DMS 273 (cell line): ENCODE measurements at regions not wholly inside any gene's neighbourhood (a gene's known extent, or its start where the extent isn't known, plus 50 kb on each side); places are given as distances from the start of the nearest gene placed in this dataset.
A peak's percentile ranks its signal among the peaks of the same experiment; 100 is the strongest.
"Not testable (repeated sequence)": the region's sequence is repeated elsewhere in the genome, so short reads cannot be mapped to it uniquely, and the experiment has no call there.

ENCODE experiments used
- DNase-seq: peaks from one replicate; lab custom pipeline; 2025; ENCODE audit not compliant: unreplicated experiment; lab: John Stamatoyannopoulos, UW

DNA sequence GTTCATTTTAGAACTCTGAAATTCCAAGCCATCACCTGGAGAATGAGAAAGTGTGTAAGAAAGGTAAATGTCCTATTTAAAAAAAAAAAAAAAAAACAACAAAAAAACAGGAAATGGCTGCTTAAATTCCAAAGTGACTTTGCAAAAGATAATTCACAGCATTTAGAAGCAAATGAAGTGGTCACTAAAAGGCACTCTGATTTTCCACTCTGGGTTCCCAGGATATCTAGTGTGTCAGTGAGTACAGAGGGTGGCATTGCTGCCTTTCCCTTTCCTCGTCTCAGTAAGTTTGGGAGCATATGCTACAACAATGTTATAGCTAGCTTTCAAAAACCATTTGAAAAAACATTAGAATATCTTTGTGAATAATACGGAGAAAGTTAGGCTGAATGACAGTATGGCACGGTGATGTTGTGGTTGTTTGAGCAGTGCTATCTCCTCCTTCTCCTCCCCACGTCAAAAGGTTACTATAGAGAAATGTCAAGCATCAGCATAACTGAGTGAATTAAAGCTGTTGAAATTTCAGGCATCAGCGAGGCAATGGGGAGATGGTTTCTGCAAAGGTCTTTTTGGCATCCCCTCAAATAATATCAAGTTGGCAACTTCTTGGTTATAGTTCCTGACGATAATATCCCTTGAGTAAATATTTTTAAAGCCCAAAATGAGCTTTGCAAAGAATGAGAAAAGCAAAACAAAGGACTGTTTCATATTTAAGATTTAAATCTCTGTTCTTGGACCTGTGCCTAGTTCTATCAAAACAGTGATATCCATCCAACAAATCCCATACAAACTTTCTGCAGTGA lies 164.5 kb upstream of the E2F7 start:
- DNase-seq, result no peak

DNA sequence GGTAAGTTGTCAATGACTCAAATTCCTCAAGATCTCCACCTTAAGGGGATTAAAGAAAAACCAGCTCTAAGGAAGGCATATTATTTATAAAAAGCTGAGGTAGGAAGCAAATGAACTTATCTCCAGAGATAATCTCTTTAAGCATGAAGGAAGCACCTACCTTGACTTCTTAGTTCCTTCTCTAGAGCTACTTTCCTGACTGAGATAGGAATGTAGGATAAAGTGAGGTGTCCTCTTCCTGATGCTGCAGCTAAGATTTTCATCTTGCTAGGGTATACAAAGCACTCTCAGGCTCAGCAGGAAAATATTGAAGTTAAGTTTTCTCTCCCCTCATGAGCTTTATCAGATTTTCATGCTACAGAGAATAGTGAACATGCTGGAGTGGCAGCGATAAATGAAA lies 163.0 kb upstream of the E2F7 start:
- no peak for DNase-seq

DNA sequence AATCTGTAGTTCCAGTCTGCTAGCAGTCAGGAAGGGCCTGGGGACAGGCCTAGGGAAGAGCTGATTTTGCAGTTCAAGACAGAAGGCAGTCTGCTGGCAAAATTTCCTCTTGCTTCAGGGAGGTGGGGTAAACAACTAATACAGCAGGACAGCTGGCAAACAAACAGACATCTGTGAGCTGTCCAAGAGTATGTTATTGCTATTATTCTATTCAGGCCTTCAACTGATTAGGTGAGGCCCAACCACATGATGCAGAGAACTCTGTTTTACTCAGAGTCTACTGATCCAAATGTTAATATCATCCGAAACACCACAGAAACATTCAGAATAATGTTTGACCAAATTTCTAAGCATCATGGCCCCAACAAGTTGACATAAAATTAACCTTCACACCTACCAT lies 161.0 kb upstream of the E2F7 start:
- no peak for DNase-seq

DNA sequence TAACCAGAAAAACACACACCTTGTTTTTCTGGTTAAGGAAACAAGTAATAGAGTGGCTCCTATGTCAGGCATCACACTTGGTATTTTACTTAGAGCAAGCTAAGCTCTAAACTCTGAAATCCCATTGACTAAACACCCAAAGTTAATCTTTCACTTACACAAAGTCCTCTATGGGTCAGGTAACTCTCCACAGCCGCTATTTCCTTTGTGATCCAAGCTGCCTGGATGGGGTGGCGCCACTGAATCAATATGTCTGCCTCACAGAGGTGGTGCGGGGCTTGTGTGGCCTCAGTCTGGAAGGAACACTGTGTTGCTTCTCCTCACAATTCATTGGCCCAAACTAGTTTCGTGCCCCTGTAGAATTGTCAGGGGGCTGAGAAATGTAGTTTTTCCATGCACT lies 160.0 kb upstream of the E2F7 start:
- DNase-seq, result no peak

DNA sequence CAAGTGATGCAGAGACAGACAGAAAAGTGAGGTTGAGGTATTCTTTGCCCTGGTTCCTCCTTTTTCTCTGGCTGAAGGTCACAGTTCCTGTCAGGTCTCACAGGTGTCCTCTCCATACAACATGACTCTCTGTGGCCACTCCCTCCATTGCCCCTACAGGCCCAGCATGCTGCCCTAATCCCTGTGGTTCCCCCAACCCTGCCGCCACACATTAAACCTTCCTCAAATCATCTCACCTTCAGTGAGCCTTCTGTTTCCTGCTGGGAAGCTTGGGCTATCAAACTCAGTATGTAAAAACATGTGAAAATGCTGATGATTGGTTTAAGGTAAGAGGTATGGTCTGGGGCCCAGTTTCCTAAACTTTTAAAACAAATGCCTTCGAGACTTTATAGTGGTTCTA lies 159.0 kb upstream of the E2F7 start:
- no peak for DNase-seq

DNA sequence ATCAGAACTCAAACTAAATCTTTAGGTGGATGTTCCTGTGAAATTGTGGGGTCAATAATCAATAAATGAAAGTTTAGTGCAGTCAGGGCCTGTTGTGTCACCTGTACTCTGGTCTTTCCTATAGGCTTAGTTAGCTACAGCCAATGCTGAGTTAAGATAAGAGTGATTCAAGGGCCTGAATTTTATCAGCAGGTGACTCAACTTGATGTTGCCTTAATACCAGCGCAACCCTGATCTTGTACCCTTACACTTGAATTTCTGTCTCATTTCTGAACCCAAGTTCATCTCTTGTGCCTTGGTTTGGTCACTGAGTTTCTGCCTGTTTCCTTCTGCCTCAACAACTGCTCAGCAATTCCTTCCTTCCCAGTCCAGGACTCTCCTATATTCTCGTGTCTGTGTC lies 157.0 kb upstream of the E2F7 start:
- DNase-seq, result no peak

DNA sequence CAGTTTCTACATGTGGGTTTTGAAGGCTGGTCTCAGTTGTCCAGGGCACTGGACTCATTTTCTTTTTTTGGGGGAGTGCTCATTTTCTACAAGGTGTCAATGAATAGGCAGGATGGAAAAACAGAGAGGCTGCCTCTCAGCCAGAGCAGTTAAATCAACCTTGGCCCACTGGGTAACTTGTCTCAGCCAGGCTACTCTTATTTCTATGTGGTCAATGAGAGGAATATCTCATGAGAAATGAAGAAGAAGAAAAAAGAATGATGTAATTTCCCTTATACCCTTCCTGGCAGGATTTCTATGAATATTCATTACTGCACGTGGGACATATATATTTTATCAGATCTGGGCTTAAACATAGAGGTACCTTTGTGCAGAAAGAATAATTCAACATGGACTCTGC lies 155.2 kb upstream of the E2F7 start:
- no peak for DNase-seq

DNA sequence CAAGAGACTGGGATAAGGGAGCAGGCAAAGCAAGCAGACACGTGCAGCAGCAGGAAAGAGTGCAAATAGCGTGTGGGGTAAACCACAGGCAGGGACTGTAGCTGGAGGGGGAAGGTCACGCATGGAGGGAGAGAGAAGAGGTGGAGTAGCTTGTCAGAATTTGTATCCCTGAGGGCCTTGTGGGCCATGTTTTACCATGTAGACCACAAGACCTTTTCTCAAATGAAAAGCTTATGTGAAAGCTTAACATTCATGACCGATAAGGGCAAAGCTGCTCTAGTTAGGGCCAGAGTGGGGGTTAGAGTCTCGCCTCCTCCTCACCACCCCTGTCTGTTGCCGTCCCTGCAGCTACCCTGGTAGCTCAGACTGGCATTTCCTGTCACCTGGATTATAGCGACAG lies 152.9 kb upstream of the E2F7 start:
- DNase-seq, result no peak

DNA sequence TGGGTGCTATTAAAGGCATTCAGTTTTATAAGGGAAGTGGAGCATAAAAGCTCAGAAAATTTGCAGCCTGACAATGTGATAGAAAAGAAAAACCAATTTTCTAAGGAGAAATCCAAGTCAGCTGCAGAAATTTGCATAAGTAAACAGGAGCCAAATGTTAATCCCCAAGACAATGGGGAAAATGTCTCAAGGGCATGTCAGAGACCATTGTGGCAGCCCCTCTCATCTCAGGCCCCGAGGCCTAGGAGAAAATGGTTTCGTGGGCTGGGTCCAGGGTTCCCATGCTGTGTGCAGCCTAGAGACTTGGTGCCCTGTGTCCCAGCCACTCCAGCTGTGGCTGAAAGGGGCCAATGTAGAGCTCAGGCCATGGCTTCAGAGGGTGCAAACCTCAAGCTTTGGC lies 150.8 kb upstream of the E2F7 start:
- not testable (repeated sequence) for DNase-seq

DNA sequence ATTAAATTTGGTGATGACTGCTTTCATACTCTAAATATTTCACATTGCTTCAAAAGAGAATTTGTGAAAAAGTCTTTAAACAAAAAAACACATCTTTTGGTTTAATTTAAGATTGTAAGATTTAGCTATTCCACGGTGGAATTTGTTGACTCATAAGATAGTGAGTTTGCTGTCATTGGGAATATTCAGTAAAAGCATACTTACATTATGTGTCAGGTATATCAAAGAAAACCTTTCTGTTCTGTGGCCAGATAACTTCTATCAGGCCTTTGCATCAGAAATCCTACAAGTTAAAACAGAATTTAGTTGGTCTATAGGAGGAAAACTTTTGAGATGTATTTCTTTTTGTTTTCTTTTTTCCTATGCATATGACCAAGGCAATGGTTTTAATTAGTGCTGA lies 148.8 kb upstream of the E2F7 start:
- no peak for DNase-seq

DNA sequence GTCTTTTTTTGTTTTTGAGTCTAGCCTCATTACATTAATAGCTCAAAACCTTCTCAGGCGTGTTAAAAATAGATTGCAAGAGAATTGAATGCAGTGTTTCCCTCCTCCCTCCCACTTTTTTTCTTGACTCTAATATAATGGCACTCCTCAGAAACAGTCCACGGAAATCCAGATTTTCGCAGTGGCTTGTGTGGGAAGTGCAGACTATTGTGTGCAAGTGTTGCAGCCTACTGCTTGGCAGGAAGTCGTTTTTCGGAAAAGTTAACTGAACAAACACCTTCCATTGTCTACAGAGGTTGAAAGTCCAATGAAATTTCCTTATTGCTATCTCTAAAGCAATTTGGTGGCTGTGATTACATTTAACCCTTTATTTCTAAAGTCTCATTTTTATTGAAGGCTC lies 147.9 kb upstream of the E2F7 start:
- no peak for DNase-seq

DNA sequence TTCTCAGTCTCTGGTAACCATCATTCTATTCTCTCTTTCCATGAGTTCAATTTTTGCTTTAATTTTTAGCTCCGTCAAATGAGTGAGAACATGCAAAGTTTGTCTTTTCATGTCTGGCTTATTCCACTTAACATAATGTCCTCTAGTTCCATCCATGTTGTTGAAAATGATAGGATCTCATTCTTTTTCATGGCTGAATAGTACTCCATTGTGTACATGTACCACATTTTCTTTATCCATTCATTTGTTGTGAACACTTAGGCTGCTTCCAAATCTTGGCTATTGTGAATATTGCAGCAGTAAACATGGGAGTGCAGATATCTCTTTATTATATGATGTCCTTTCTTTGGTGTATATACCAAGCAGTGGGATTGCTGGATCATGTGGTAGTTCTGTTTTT lies 145.4 kb upstream of the E2F7 start:
- no peak for DNase-seq

DNA sequence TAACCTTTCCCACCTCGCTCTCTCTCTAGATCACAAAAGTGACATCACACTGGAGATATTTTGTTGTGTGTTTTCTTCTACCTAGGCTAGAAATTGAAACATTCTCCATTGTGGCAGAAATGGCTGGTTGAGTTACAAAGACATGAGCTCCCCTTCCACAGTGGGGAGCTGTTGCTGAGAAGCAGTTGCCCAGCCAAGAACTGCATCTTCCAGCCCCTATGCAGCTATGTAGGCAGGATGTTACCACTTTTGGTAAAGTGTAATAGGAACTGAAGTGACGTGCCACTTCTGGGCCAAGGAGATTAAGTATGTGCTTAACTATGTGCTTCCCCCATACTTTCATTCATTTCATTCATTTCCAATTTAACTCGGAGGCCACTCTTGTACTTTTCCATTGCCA lies 138.7 kb upstream of the E2F7 start:
- peak; percentile 22 for DNase-seq

DNA sequence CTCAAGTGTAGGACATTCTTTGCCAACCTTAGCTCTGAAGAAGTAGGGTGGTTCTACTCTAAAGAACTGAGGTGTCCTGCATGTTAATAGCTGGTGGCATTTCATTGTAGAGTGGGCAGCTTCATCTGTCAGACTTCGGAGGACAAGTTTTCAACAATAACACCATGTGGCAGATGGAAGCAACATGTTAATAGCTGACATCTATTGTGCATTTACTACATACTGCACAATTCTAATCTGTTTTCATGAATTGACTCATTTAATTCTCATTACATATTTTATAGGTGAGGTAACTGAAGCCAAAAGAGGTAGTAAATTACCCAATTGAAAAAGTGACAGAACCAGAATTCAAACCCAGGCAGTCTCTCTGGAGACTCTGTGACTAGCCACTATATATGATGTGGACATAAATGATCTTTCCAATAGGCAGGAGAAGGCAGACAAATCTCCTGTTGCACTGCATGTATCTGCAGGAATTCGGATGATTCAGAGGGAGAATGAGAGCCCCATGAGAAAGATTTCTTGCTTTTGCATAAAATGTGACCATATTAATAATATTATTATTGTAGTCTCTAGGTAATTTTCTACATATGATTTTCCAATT lies 137.2 kb upstream of the E2F7 start:
- no peak for DNase-seq

DNA sequence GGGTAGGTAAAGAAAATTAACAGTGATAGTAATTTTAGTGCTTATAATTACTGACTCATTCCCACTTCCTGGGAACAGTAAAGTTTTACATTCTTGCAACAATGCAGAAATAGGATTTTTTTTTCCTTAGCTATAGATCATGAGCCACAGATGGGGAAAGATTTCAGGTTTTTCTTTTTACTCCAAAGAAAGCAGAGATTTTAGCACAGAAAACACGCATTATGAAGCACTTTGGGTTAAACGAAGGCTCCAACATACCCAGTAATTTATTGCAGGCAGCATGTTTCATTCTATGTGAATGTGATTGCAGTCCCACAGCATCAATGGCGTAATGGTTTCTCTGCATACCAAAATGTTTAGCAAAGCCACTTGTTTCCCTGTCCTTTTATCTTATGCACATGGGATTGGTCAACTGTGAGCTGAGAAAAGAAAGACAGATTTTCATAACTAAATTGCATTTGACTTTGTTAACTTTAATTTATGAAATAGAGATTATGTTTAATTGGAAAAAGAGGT lies 124.6 kb upstream of the E2F7 start:
- no peak for DNase-seq

DNA sequence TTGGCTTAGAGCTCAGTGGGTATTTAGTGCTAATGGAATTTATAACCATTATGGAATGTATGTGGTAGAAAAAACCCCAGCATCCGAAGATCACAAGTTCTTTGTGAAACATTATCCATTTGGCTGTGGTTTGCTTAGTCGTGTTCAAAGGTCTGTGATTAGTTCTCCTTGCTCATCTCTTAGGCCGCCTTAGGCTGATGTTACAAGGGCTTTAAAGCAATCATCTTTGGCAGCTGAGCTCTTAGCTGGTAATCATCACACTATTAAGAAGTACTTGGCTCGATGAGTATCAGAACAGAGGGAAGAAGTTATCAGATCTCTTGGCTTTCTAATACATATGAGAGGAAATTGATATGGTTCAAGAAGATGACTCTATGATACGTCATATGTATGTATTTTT lies 124.1 kb upstream of the E2F7 start:
- no peak for DNase-seq

DNA sequence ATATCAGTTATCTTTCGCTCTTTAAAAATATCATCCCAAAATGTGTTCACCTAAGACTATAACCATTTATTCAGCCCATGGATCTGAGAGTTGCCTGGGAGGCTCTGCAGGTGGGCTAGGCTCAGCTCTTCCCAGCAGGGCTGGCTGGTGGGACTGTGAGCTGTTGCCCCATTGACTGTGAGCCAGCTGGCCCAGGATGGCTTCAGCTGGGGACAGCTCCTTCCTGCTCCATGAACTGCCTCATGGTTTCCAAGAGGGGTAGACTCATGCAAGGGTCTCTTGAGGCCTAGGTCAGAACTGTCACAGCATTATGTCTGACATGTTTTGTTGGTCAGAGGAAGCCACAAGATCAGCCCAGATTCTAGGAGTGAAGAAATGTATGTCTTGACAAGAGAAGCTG lies 114.1 kb upstream of the E2F7 start:
- DNase-seq, result no peak

DNA sequence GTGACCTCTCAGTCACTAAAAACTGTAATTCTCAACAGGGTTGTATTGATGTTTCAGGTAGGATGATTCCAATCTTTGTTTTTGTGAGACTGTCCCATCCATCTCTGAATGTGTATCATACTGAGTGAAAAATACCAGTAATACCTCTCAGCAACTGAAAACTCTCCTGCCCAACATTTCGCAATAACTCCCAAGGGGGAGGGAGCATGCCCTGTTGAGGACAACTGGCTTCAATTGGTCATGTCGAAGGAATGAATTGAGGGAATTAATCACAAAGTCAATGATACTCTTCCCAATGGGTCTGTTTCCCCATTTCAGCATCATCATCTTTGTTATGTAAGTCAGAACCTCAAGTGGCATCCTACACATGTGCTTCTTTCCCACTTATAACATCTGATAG lies 102.4 kb upstream of the E2F7 start:
- DNase-seq, result no peak

DNA sequence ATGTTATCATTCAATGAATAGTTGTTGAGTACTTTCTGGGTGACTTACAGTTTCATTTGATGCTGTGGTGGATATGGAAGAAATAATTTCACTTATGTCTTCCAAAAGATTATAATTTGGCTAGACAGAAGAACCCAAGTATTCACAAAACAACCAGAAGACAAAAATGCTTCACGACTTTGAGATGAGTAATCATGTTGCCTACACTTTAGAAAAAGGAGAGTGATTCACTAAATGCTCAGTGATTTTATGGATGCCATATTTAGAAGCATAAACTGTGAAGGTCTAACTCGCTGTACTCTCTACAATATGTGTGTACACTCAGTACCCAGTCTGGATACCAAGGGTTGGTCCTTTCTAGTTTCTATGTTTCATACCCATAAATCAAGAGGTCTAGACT lies 101.3 kb upstream of the E2F7 start:
- no peak for DNase-seq

DNA sequence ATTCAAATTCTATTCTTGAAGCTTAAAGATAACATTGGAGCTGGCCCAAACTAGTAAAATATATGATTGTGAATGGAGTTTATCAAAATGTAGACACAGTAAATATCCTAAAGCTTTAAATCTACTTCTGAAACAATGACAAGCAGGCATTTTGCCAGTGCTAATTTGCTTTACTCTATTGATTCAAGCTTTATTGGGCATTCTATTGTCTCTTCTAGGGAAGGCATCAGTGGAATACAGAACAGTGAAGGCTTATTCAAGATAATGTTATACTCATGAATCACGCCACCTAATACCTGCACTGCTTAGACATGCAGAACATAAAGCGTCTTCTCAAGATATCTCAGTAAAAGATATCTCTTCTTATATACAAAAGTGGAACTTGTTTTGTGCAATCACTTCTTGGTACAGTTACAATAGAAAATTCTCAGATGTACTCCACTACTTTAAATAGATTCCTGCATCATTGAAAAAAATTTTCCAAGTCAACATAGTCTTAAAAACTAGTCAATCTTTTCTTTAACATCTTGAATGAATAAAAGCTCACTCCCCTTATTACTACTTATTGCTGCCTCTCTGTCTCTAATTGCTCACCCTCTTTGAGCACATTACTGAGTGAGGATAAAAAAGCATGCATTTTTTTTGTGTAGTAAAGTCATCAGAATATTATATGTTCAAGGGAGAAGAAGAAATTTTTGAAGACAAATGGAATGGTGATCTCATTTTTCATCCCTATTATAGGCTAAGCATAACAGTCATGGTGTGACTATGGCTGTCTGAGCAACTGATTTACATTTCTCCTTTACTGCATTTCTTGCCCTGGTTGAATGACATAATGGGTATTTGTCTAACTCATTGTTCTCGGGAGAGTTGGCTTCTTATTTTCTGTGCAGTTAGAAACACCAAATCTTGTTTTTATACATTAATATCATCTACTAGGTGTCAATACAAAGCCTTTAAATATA lies 98.0 kb upstream of the E2F7 start:
- DNase-seq, result no peak

DNA sequence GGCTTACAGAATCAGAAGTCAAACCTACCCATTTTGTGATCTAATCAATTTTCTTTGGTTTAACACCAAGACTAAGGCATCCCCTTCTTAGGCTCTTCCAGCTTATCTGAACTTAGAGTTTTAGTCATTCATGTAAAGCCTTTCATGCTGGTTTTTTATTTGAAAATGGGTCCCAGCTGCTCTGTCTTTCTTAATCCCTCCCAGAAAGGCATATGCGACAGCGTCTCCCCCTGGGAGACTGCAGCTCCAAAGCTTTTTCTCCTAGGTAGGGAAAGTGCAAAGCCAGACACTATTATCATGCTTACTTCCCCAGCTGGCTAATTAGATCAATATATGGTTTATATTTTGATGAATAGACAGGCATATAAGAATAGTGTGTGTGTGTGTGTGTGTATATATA lies 96.6 kb upstream of the E2F7 start:
- no peak for DNase-seq

DNA sequence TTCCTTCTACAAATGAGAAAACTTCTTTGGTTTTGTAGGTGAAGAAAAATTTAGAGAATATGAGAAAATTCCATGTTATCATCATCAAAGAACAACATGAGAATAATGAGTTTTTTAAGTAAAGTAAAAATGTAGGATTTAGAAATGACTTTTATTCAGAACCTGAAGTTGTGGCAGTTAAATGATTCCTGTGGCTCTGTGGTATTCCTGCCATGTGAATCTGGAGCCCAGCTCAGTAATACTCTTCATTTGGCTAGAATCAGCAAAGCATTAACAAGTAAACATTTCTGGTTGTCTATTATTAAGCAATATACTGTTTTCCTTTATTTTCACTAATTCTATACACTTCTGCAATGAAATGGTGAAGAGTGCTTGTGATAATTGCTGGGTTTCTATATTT lies 95.6 kb upstream of the E2F7 start:
- no peak for DNase-seq
